Suppressor macrophage (primary cell): ENCODE measurements at regions not wholly inside any gene's neighbourhood (a gene's known extent, or its start where the extent isn't known, plus 50 kb on each side); places are given as distances from the start of the nearest gene placed in this dataset.
A peak's percentile ranks its signal among the peaks of the same experiment; 100 is the strongest.
"Not testable (repeated sequence)": the region's sequence is repeated elsewhere in the genome, so short reads cannot be mapped to it uniquely, and the experiment has no call there.

Experiments used
- DNase-seq, 4 experiments: peaks; one replicate each; pipeline ENCODE4 v3.0.0-alpha.2; 2020 to 2022

- DNase-seq, result not testable (repeated sequence)
Observed at GRCh38 chr5:134471858-134472449, 53.5 kb upstream of the JADE2 start.

GRCh38 chr5:134468921-134469400, 56.5 kb upstream of the JADE2 start:
- no peak for DNase-seq

GRCh38 chr5:134467231-134467630, 55.5 kb upstream of the CDKN2AIPNL start:
- no peak for DNase-seq

DNA sequence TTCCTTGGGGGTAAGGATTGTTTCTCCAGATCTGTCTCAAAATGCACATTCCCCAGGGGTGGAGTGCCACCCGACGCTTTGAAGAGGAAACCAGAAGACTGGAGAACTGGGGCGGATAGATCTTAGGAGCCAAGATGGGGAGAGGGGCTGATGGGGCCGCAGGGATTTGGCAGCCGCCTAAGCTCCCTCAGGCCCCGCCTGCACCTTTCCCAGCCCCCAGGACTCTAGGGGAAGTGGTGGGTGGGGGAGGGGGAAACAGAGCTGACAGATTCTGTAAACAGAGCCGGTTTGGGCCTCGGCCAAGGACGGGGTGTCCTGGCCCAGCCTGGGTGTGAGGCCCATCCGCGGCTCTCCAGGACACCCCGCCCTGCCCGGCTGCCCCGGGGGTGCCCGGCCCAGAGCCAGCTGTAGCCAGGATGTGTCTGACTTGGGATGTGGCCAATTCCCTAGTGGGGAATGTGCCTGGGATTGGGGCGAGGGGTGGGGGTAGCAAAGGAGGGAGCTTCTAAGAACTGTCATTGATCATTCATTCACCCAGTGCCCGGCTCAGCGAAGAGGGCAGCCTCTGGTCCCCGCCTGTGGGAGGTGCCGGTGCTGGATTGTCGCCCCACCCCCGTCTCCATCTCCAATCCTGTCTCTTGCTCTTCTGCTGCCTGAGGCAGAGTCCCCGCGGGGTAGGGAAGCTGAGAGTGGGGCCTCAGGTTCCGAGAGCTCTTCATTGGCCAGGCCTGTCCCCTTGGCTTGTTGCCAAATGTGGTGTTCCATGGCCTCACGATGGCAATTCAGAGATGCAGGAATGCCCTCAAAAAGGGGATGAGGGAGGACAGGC, 54.8 kb upstream of the CDKN2AIPNL start:
- DNase-seq, result peak; percentile 72 to 86 (median 78)

DNA sequence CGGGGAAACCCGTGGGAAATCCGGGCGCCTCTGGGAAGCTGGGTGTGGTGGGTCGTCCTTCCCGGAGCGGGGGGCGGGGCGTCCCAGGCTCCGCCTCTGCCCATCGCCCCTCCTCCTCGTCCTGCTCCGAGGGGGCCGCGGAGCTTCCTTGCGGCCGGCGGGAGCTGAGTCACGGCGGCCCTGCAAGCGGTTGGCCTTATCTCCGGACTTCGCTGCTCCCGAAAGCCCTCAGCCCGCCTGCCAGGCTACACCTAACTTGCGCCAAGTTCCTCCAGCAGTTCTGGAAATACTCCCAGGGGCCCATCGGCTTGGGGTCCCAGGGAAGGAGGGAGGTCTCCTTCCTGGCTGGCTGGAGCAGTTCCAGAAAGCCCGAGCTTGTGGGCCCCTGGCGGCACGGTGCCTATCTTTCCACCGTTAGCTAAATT, 54.1 kb upstream of the CDKN2AIPNL start:
- DNase-seq, result peak; percentile 78 to 93 (median 88)

- DNase-seq, result no peak
Observed at GRCh38 chr5:134464988-134465815, 53.5 kb upstream of the CDKN2AIPNL start.

DNA sequence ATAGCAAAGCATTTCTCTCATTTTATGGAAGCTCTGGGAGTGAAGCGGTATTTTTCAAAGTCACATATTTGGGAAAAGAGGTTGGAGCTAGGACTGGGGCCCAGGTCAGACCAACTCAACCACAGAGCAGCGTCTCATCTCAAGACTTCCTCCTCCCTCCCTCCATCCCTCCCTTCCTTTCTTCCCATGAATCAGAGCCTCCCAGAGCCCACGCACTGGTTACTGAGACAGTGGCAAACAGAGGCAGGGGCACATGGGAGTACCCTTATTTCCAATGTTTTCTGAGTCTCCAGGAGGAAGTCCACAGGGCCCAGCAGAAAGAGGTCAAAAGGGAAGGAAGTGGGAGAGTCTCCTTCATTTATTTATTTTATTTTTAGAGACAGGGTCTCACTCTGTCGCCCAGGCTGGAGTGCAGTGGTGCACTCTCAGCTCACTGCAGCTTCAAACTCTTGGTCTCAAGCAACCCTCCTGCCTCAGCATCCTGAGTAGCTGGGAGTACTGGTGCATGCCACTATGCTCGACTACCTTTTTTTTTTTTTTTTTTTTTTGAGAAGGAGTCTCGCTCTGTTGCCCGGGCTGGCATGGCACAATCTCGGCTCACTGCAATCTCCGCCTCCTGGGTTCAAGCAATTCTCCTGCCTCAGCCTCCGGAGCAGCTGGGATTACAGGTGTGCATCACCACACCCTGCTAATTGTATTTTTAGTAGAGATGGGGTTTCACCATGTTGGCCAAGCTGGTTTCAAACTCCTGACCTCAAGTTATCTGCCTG, 52.5 kb upstream of the CDKN2AIPNL start:
- DNase-seq, result peak; percentile 19 to 39 (median 38)

DNA sequence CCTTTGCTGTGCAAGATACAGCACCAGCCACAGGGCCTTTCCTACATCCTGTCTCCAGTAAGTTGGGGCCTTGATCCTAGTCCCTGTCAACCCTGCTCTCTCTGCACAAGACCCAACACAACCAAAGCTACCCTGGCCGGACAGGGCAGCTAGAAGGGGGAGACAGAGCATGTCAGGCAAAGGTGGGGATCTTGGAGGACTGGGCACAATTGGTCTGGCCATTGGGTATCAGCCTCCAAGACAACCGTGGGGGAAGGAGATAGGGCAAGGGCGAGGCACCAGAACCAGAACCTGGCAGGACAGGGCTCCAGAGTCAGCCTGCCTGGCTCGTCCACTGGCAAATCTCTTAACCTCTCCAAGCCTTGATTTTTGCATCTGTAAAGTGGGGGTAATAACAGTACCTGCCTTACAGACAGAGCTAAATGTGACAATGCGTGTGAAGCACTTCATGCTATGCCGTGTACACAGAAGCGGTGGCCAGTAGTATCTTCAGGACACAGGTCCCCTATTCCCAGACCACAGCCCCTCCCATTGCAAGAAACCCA, 51.6 kb upstream of the CDKN2AIPNL start:
- DNase-seq, result no peak

GRCh38 chr5:134462761-134463160, 51.1 kb upstream of the CDKN2AIPNL start:
- DNase-seq, result no peak

GRCh38 chr5:134462047-134462575, 50.4 kb upstream of the CDKN2AIPNL start:
- no peak for DNase-seq
